Muscle of arm (tissue), 1 donor: ENCODE measurements at regions not wholly inside any gene's neighbourhood (a gene's known extent, or its start where the extent isn't known, plus 50 kb on each side); places are given as distances from the start of the nearest gene placed in this dataset.

Source experiments
- DNase-seq: peaks from one replicate; pipeline ENCODE4 v3.0.0-alpha.2; 2013

- DNase-seq: no peak
Observed at GRCh38 chr2:195606179-195606578, 50.8 kb upstream of the SLC39A10 start.

DNA sequence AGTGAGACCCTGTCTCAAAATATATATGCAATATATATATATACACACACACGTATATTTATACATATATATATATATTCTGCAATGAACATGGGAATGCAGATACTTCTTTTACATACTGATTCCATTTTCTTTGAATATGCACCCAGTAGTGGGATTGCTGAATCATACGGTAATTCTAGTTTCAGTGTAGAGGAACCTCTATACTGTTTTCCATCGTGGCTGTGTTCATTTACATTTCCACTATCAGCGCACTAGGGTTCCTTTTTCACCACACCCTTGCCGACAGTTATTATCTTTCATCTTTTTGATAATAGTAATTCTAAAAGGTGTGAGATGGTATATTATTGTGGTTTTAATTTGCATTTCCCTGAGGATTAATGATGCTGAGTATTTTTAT lies 52.3 kb upstream of the SLC39A10 start:
- DNase-seq: no peak

DNA sequence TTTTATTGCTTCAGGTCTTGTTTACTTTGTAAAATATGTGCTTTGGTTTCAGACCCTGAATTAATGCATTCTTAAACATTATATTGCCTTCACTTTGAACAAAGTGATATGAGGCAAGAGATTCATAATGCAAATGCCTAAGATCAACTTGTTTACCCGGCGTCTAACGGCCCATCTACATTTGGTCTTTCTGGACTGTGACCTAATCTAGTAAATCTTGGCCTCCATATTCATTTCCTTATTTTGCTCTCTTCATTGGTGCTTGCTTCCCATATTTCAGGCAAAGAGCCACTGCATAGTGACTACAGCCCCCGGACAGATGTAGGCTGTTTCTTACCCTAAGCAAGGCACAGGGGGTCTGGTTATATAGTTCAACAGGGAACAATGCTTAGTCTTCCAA lies 53.0 kb upstream of the SLC39A10 start:
- DNase-seq: no peak

- DNase-seq: no peak
Observed at GRCh38 chr2:195603408-195603807, 53.6 kb upstream of the SLC39A10 start.

DNA sequence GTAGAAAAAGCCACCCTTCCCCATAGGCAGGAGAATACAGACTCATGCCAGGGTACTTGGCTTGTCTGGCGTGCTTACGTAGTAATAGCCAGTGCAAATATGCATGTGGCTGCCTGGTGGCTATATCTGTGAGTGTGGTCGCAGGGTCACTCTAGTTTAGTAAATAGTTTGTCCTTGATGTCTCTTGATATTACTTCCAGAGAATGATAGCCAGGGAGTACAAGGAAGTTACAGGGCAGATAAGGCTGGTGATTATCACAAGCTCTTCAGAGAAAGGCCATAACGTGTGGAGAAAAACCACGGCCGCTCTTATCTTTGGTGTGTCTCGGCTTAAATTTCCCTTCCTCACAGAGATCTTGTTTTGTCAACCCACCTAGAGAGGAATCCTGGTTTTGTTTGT lies 54.3 kb upstream of the SLC39A10 start:
- no peak for DNase-seq

DNA sequence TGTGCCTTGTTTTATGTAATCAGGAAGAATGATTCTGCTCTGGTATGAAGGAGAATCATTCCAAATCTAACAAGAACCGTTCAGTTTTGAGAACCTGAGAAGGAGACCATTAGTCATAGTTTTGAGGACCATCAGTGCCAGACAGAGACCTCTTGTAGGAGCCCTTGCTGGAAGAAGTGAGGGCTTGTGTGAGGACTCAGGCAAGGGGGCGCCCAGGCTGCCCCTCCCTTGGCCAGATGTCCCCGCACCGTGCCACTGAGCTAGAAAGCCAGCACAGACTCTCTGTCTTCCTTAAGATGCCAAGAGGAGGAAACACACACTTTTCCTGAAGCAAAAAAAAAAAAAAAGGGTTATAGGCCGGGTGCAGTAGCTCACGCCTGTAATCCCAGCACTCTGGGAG lies 55.7 kb upstream of the SLC39A10 start:
- no peak for DNase-seq

DNA sequence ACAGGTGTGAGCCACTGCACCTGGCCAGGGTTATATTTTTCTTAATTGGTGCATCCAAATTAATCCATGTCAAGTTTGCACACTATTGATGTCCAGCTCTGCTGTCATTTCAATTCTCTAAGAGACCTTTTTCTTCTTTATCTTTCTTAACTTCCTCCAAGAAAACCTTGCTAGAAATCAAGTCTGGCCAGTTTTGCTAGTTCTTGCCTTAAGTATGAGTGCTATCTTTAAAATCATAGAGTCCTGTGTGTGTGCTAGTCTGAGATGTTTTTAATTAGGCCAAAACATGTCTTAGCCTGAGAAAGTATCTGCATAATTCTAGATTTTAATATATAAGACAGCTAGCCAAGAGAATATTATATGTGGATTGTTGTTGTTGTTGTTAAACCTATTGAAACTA lies 56.2 kb upstream of the SLC39A10 start:
- no peak for DNase-seq

GRCh38 chr2:195596840-195597239 lies 60.2 kb upstream of the SLC39A10 start:
- no peak for DNase-seq

DNA sequence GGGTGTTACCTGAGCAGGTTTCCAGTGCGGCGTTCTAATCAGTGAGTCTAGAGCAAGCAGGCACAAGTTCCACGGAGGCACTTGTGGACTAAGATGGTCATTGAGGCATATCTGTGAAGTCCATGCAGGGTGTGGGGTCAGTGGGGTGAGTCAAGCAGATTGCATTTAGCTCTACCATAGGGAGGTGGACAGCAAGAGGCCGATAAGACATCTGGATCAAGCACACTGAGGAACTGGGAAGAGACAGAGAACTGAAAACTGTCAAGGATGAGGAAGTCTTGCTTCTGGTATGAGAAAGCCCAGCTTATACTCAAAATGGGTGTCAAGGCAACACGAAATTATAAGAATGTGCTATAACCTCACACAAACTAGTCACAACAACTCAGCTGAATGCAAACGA lies 61.2 kb upstream of the SLC39A10 start:
- no peak for DNase-seq

- DNase-seq: no peak
Observed at GRCh38 chr2:195594919-195595694, 61.9 kb upstream of the SLC39A10 start.

DNA sequence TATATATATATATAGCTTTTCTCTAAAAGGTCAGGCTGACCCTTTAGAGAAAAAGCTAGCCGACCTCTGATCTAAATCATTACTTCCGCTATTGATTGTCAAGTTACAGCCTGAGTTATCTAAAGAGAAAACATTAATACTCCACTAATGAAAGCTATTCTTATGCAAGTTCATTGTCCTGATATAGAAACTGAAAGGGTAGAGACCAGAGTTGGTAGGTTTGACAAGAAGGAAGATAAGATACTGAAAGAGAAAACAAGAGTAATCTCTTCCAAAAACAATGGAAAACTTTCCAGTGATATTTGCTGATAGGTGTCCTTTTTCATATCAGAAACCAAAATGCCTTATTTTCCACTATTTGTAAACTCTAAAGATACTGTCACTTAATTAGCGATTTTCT lies 62.8 kb upstream of the SLC39A10 start:
- no peak for DNase-seq

- no peak for DNase-seq
Observed at GRCh38 chr2:195592105-195592504, 64.9 kb upstream of the SLC39A10 start.

- DNase-seq: no peak
Observed at GRCh38 chr2:195590861-195591205, 66.2 kb upstream of the SLC39A10 start.

DNA sequence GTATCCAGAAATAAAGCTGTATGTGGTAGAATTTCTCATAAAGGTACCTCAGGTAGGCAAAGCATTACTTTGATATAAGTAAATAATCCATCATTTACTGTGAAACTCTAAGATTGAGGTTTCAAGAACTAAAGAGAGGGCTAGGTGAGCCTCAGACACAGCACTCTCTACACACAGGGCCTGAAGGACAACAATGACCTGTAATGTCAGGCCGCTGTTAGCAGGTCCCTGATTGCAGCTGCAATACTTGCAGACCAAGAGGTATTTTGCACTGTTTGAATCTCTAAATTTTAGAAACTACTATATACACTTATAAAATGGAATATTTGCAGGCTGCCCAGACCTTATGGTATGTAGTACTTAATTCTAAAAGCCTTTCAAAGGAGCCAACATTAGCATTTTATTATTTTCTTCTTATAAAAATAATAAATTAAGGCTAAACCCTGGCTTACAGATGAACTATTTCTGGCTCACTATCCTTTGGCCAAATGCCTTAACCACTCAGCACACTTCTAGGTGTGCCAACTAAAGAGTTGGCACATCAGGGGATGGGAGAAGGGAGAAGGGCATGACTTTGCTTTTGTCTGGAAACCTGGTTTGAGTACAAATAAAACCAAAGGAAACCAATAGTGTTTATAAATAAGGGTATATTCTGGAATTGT lies 66.7 kb upstream of the SLC39A10 start:
- no peak for DNase-seq

DNA sequence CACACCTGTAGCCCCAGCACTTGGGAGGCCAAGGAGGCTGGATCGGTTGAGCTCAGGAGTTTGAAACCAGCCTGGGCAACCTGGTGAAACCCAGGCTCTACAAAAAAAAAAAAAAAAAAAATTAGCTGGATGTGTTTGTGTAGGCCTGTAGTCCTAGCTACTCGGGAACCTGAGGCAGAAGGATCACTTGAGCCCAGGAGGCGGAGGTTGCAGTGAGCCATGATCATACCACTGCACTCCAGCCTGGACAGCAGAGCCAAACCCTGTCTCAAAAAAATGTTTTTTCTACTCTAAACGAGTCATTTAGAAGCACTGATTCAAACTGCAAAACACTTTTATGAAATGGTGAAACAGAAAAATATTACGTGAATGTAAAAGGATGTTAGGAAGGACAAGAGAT lies 69.1 kb upstream of the SLC39A10 start:
- DNase-seq: no peak

DNA sequence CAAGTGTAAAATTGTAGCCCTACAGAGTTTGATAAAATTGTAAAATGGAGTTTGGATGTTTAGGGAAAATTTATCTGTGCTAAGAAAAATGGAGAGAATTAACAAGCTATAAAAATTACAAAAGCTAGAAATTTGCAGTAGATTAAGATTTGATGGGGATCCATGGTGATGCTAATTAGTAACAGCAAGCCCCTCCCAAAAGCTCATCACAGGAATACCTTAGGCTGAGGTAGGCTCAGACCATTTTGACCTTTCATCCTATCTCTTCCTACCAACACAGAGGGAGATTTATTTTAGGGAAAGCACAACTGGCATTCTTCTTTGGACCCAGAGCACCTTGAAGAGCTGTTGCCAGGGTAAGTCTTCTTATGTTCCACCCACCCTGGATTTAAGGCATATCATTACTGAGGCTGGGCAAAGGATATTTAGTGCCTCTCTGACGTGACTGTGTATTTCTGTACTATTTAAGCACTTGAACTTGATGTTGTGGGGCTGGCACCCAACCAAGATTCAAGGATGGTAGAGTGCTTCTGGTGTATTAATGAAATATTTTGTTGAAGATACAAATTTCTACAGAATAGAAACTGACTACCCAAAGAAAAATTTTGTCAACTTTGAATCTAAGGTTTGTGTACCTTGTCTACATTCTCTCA lies 70.8 kb upstream of the SLC39A10 start:
- no peak for DNase-seq

DNA sequence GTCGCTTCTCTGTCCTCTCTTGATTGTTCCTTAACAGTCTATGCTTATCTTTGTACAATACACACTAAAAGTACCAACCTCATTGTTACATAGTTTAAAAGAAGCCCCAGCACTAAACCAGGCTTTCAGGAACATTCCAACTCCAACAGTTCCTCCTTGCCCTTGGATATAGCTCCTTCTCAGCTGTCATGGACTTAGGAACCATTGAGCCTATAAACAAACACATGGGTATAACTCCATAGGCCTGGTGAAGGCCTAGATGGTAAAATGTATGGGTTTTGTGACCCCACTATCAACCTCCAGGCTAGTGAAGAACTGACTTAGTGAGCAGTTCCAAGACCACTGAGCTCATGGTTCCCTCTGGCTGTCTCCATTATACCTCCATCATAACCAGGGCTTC lies 74.8 kb upstream of the SLC39A10 start:
- no peak for DNase-seq

- DNase-seq: no peak
Observed at GRCh38 chr2:195579776-195580555, 77.1 kb upstream of the SLC39A10 start.

DNA sequence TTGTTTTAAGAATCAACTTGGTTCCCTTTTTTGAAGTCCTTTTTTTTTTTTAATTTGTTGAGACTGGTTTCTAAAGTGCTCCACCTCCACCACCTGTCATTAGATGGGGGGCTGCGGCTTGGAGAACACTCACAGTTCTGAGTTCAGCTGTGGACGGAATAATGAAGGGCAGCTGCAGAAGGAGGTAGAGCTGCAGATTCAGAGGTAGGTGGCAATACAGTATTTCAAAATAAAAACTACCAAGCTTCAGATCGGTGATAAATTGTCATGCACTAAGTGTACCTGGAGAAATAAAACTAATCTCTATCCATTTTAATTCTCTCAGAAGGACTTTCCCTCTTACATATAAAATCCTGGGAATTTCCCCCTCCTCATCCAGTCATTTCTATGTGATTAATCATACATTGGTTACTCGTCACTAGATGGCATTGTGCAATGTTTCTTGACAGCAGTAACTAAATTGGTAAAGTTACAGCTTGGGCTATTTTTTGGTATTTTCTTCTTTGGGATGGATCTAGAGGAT lies 81.1 kb upstream of the SLC39A10 start:
- no peak for DNase-seq

GRCh38 chr2:195575016-195575415 lies 82.0 kb upstream of the SLC39A10 start:
- no peak for DNase-seq

GRCh38 chr2:195574312-195574711 lies 82.7 kb upstream of the SLC39A10 start:
- DNase-seq: no peak
